Ammon's horn (tissue), 1 donor: ENCODE measurements at regions not wholly inside any gene's neighbourhood (a gene's known extent, or its start where the extent isn't known, plus 50 kb on each side); places are given as distances from the start of the nearest gene placed in this dataset.
"Not testable (repeated sequence)": the region's sequence is repeated elsewhere in the genome, so short reads cannot be mapped to it uniquely, and the experiment has no call there.

Source experiments
- DNase-seq: peaks from one replicate; pipeline ENCODE4 v3.0.0-alpha.2; 2016; ENCODE audit warnings: low spot score

- DNase-seq: no peak
Measured at GRCh38 chrX:41984628-41985027, 61.3 kb upstream of the CASK start.

DNA sequence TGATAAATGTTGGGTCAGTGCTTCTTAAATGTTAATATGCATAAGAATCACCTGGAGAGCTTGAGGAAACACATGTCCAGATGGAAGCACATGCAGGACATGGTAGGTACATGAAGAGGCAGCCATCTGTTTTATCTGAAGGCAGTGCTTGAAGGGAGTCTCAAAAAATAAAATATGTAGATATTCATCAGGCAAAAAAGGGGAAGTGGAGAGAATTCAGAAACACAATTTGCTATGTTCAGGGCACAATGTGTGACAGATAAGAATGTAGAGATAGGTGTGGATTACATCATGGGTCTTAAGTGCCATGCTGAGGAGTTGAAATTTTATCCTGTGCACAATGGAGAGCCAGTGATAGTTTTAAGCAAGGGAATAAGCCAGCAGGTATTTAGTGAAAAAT lies 59.6 kb upstream of the CASK start:
- no peak for DNase-seq

- no peak for DNase-seq
Measured at GRCh38 chrX:41981481-41982013, 58.2 kb upstream of the CASK start.

DNA sequence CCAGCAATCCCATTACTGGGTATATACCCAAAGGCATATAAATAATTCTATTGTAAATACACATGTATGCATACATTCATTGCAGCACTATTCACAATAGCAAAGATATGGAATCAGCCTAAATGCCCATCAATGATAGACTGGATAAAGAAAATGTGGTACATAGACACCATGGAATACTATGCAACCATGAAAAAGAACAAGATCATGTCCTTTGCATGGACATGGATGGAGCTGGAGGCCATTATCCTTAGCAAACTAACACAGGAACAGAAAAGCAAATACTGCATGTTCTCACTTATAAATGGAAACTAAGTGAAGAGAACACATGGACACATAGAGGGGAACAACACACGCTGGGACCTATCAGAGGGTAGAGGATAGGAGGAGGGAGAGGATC lies 51.3 kb upstream of the CASK start:
- DNase-seq: not testable (repeated sequence)

DNA sequence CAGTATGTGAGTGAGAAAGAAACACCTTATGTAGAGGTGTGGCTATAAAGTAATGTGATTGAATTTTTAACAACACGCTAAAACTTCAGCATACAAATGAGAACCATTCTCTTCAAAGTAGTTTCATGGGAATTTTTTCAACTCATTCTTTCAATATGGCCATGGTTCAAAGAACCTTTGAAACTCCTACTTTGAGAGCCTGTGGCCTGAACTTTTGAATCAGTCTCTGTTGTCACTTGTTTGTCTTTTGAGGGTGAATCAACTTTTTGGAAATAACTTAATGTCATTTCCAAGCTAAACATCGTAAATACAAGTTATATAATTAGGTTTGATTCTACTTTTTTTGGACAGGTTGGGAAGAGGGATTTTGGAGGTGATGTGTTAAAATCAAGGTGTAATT lies 49.9 kb upstream of the CASK start:
- DNase-seq: no peak
